Ishikawa (cell line): ENCODE measurements at regions not wholly inside any gene's neighbourhood (a gene's known extent, or its start where the extent isn't known, plus 50 kb on each side); places are given as distances from the start of the nearest gene placed in this dataset.

Experiments
- CEBPB ChIP-seq: IDR thresholded peaks from 2 replicates; pipeline ENCODE4 v1.6.1; 2012
- CREB1 ChIP-seq: IDR thresholded peaks from 2 replicates; pipeline ENCODE4 v1.6.1; 2012; ENCODE audit warnings: low read depth
- EGR1 ChIP-seq: IDR thresholded peaks from 2 replicates; pipeline ENCODE4 v1.6.1; 2012
- EP300 ChIP-seq: IDR thresholded peaks from 2 replicates; pipeline ENCODE4 v1.6.1; 2012; ENCODE audit warnings: borderline replicate concordance
- FOXM1 ChIP-seq: IDR thresholded peaks from 2 replicates; pipeline ENCODE4 v1.6.1; 2012; ENCODE audit warnings: low read depth, borderline replicate concordance
- NFIC ChIP-seq: IDR thresholded peaks from 2 replicates; pipeline ENCODE4 v1.6.1; 2012
- RAD21 ChIP-seq: IDR thresholded peaks from 2 replicates; pipeline ENCODE4 v1.6.1; 2012; ENCODE audit warnings: low read depth
- TAF1 ChIP-seq: IDR thresholded peaks from 2 replicates; pipeline ENCODE4 v1.6.1; 2012; ENCODE audit warnings: low read depth, mild to moderate bottlenecking
- TCF12 ChIP-seq: IDR thresholded peaks from 2 replicates; pipeline ENCODE4 v1.6.1; 2012; ENCODE audit warnings: low read depth
- TEAD4 ChIP-seq: IDR thresholded peaks from 2 replicates; pipeline ENCODE4 v1.6.1; 2012
- USF1 ChIP-seq: IDR thresholded peaks from 2 replicates; pipeline ENCODE4 v1.6.1; 2012
- YY1 ChIP-seq: IDR thresholded peaks from 2 replicates; pipeline ENCODE4 v1.6.1; 2012; ENCODE audit warnings: low read depth
- ZBTB7A ChIP-seq: IDR thresholded peaks from 2 replicates; pipeline ENCODE4 v1.6.1; 2012; ENCODE audit warnings: low read depth
- TF ChIP-seq, protein P1 (sequence below): IDR thresholded peaks from 2 replicates; pipeline ENCODE4 v1.6.1; 2012
- TF ChIP-seq, protein P2 (sequence below): IDR thresholded peaks from 2 replicates; pipeline ENCODE4 v1.6.1; 2012; ENCODE audit warnings: low read depth, mild to moderate bottlenecking

DNA sequence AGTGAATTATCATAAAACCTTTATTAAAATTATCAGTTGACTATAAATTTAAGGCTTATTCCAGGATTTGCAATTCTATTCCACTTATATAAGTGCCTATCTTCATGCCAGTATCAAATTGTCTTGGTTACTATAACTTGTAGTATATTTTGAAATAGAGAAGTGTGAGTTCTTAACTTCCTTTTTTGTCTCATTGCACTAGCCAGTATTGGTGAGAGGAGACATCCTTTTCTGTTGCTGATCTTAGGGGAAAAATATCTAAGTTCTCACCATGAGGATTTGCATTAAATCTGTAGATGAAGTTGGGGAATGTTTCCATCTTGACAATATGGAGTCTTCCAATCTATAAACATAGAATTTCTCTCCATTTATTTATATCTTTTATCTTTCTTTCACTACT is 104.2 kb upstream of the MKI67 start:
- TF ChIP-seq EGR1 (no peak), EP300 (no peak), CREB1 (no peak), USF1 (no peak), CEBPB (no peak), FOXM1 (no peak), RAD21 (no peak), NFIC (no peak), YY1 (no peak), TEAD4 (no peak), TCF12 (no peak), TAF1 (no peak), ZBTB7A (no peak)
- TF ChIP-seq, protein P1, sequence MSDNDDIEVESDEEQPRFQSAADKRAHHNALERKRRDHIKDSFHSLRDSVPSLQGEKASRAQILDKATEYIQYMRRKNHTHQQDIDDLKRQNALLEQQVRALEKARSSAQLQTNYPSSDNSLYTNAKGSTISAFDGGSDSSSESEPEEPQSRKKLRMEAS, result no peak
- TF ChIP-seq, protein P2, sequence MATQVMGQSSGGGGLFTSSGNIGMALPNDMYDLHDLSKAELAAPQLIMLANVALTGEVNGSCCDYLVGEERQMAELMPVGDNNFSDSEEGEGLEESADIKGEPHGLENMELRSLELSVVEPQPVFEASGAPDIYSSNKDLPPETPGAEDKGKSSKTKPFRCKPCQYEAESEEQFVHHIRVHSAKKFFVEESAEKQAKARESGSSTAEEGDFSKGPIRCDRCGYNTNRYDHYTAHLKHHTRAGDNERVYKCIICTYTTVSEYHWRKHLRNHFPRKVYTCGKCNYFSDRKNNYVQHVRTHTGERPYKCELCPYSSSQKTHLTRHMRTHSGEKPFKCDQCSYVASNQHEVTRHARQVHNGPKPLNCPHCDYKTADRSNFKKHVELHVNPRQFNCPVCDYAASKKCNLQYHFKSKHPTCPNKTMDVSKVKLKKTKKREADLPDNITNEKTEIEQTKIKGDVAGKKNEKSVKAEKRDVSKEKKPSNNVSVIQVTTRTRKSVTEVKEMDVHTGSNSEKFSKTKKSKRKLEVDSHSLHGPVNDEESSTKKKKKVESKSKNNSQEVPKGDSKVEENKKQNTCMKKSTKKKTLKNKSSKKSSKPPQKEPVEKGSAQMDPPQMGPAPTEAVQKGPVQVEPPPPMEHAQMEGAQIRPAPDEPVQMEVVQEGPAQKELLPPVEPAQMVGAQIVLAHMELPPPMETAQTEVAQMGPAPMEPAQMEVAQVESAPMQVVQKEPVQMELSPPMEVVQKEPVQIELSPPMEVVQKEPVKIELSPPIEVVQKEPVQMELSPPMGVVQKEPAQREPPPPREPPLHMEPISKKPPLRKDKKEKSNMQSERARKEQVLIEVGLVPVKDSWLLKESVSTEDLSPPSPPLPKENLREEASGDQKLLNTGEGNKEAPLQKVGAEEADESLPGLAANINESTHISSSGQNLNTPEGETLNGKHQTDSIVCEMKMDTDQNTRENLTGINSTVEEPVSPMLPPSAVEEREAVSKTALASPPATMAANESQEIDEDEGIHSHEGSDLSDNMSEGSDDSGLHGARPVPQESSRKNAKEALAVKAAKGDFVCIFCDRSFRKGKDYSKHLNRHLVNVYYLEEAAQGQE, result no peak

- TF ChIP-seq USF1, result no peak
- no peak for TF ChIP-seq TAF1
- TF ChIP-seq TCF12, result no peak
- TF ChIP-seq, protein P1, result no peak
- TF ChIP-seq YY1, result no peak
- TF ChIP-seq CEBPB, result no peak
- TF ChIP-seq, protein P2, result no peak
- TF ChIP-seq NFIC, result no peak
- no peak for TF ChIP-seq EP300
- TF ChIP-seq EGR1, result no peak
- no peak for TF ChIP-seq ZBTB7A
- no peak for TF ChIP-seq RAD21
- TF ChIP-seq CREB1, result no peak
- TF ChIP-seq TEAD4, result no peak
- no peak for TF ChIP-seq FOXM1
Observed at GRCh38 chr10:128233422-128233821, 107.2 kb upstream of the MKI67 start.

DNA sequence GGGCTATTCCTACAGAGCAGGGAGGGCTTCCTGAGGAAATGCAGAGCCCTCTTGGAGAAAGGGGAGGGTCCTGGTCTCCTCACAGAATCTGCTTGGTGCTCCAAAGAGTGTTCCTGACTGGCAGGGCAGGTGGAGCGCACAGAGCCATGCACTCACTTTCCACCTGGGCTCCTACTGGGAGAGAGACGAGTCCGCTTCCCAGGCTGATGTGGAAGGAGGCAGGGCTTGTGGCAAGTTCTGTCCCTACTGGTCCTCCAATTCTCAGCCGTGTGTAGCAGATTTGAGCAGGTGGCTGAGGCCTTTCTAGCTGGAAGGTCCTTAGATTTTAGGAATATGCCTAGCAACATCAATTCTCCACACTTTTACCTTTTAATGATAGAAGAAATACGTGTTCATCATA is 111.5 kb upstream of the MKI67 start:
- TF ChIP-seq NFIC (no peak), CEBPB (no peak), TEAD4 (no peak), FOXM1 (no peak), YY1 (no peak), RAD21 (no peak), USF1 (no peak), ZBTB7A (no peak), EGR1 (no peak), CREB1 (no peak)
- TF ChIP-seq, protein P2, result no peak
- TF ChIP-seq, protein P1, result no peak

DNA sequence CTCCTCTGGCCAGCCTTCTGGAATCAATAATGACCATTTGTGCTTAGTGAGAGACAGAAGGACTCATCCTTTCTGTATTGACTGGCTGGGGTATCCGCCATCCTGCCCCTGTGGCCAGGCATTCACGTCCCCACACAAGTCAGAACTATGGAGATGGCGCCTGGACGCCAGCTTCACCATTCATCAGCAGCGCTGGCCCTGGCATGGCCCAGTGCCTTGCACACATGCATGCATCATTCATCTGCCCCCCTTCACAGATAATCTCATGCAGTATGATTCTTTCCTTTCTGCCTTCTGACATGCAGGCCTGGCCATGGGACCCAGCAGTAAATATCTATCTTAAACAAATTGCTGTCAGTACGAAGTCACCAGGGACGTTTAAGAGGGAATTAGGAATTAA is 114.8 kb upstream of the MKI67 start:
- TF ChIP-seq YY1 (no peak), CREB1 (no peak), FOXM1 (no peak), NFIC (no peak), ZBTB7A (no peak), EP300 (no peak), TEAD4 (no peak), RAD21 (no peak)
- TF ChIP-seq, protein P2, result no peak
- TF ChIP-seq, protein P1, result no peak
